Fibroblast of lung (primary cell): ENCODE measurements at regions not wholly inside any gene's neighbourhood (a gene's known extent, or its start where the extent isn't known, plus 50 kb on each side); places are given as distances from the start of the nearest gene placed in this dataset.

Experiments used
- DNase-seq, 2 donors: peaks; one replicate each; pipeline versions ENCODE4 v3.0.0 to v3.0.0-alpha.2; 2010; ENCODE audit warnings: low read depth in 2 of 2
- H2AFZ ChIP-seq: 2 replicates; pipeline ENCODE4 v1.5.1; 2012; ENCODE audit warnings: low read length, control low read depth, inconsistent platforms
- H3K27ac ChIP-seq: 2 replicates; pipeline ENCODE4 v1.5.1; 2011; ENCODE audit warnings: low read length, control low read depth; ENCODE audit not compliant: insufficient read depth
- H3K27me3 ChIP-seq: 2 replicates; pipeline ENCODE4 v1.5.1; 2011; ENCODE audit warnings: mild to moderate bottlenecking, low read length; ENCODE audit not compliant: control insufficient read depth, insufficient read depth
- H3K36me3 ChIP-seq: 2 replicates; pipeline ENCODE4 v1.5.1; 2011; ENCODE audit warnings: low read length; ENCODE audit not compliant: control insufficient read depth, insufficient read depth
- H3K4me1 ChIP-seq: 2 replicates; pipeline ENCODE4 v1.5.1; 2011; ENCODE audit warnings: low read length; ENCODE audit not compliant: control insufficient read depth, insufficient read depth; ENCODE audit errors: extremely low read depth
- H3K4me2 ChIP-seq: 2 replicates; pipeline ENCODE4 v1.5.1; 2011; ENCODE audit warnings: low read length, control low read depth; ENCODE audit not compliant: insufficient read depth; ENCODE audit errors: extremely low read depth
- H3K4me3 ChIP-seq, 4 experiments: fragments of 200-600 bp in 1 of 4; sonication (generic) in 1 of 4; replicated peaks in 1 of 4; 2 replicates each; pipeline ENCODE4 v1.5.1; 2011 to 2016; ENCODE audit warnings: low read length in 4 of 4, low read depth in 3 of 4, mild to moderate bottlenecking in 3 of 4, control low read depth in 2 of 4, inconsistent platforms in 1 of 4, mixed read lengths in 1 of 4; ENCODE audit not compliant: insufficient read depth in 1 of 4; ENCODE audit errors: control extremely low read depth in 1 of 4
- H3K79me2 ChIP-seq: 2 replicates; pipeline ENCODE4 v1.5.1; 2012; ENCODE audit warnings: mild to moderate bottlenecking, low read length, inconsistent platforms; ENCODE audit not compliant: control insufficient read depth, insufficient read depth
- H3K9ac ChIP-seq: 2 replicates; pipeline ENCODE4 v1.5.1; 2011; ENCODE audit warnings: mild to moderate bottlenecking, low read length, control low read depth; ENCODE audit not compliant: insufficient read depth
- H3K9me3 ChIP-seq: 2 replicates; pipeline ENCODE4 v1.5.1; 2012; ENCODE audit warnings: low read depth, low read length; ENCODE audit not compliant: control insufficient read depth, insufficient read depth
- H4K20me1 ChIP-seq: 2 replicates; pipeline ENCODE4 v1.5.1; 2011; ENCODE audit warnings: low read length; ENCODE audit not compliant: control insufficient read depth, insufficient read depth; ENCODE audit errors: extremely low read depth
- CTCF ChIP-seq, 2 donors: IDR thresholded peaks in 1 of 2; conservative IDR thresholded peaks in 1 of 2; 1 replicate in 1 of 2; 2 replicates in 1 of 2; pipeline ENCODE4 v1.5.1; 2011 to 2012; ENCODE audit warnings: low read length in 2 of 2, control low read depth in 1 of 2, inconsistent platforms in 1 of 2, low read depth in 1 of 2, mild to moderate bottlenecking in 1 of 2
- EZH2 ChIP-seq: IDR thresholded peaks from 2 replicates; pipeline ENCODE4 v1.5.1; 2012; ENCODE audit warnings: low read length, control low read depth, mild to moderate bottlenecking; ENCODE audit errors: missing control alignments

GRCh38 chr1:81044708-81045107 lies 756.0 kb upstream of the ADGRL2 start:
- Histone ChIP-seq H3K27me3 (no peaks in the 10 kb centered on the region), H4K20me1 (no peaks in the 10 kb centered on the region), H3K4me3 (no peak overlapping the region), H3K27ac (no peak overlapping the region), H2AFZ (no peak overlapping the region), H3K9ac (no peak overlapping the region), H3K36me3 (no peaks in the 10 kb centered on the region), H3K4me2 (no peak overlapping the region), H3K79me2 (no peaks in the 10 kb centered on the region), H3K4me1 (no peaks in the 10 kb centered on the region), H3K9me3 (no peaks in the 10 kb centered on the region)
- peak; percentile 1 to 72 for DNase-seq
- TF ChIP-seq EZH2 (no peak), CTCF (conservative IDR thresholded peaks at IDR 0.05 in 1 of 2, IDR thresholded peaks at IDR 0.05 in 1 of 2; ENCODE audit: low read depth in 1 of 2, low read length in 2 of 2) (no peak)

DNA sequence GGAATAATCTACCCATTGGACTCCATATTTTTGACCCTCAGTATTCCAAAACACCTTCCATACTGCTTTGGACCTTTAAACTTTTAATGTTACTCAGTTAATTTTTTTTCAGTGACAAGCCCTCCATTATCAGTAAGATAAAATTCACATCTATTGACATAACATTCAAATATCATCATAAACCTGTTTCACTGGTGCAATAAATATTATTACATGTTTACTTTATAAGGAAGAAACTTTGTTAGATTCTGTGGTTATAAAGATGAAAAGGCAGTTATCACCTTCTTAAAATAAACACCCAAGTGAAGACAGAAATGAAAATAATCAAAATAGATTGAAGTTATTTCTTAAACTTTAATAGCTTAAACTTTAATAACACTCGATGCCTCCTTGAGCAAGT lies 758.5 kb upstream of the ADGRL2 start:
- Histone ChIP-seq H3K27me3 (no peaks in the 10 kb centered on the region), H3K36me3 (no peaks in the 10 kb centered on the region), H3K4me1 (no peaks in the 10 kb centered on the region), H3K9ac (no peak overlapping the region), H3K79me2 (no peaks in the 10 kb centered on the region), H3K4me3 (no peak overlapping the region), H3K27ac (no peak overlapping the region), H4K20me1 (no peaks in the 10 kb centered on the region), H2AFZ (no peak overlapping the region), H3K4me2 (no peak overlapping the region), H3K9me3 (no peaks in the 10 kb centered on the region)
- DNase-seq = no peak
- TF ChIP-seq CTCF (conservative IDR thresholded peaks at IDR 0.05 in 1 of 2, IDR thresholded peaks at IDR 0.05 in 1 of 2; ENCODE audit: low read depth in 1 of 2, low read length in 2 of 2) (no peak), EZH2 (no peak)

GRCh38 chr1:81034291-81034690 lies 766.4 kb upstream of the ADGRL2 start:
- Histone ChIP-seq H3K36me3 (no peaks in the 10 kb centered on the region), H3K9ac (no peak overlapping the region), H3K27me3 (no peaks in the 10 kb centered on the region), H3K27ac (no peak overlapping the region), H3K4me1 (no peaks in the 10 kb centered on the region), H3K79me2 (no peaks in the 10 kb centered on the region), H3K9me3 (no peaks in the 10 kb centered on the region), H3K4me2 (no peak overlapping the region), H2AFZ (no peak overlapping the region), H3K4me3 (no peak overlapping the region), H4K20me1 (no peaks in the 10 kb centered on the region)
- no peak for TF ChIP-seq EZH2
- no peak for DNase-seq
